ENCODE measurements at regions not wholly inside any gene's neighbourhood (a gene's known extent, or its start where the extent isn't known, plus 50 kb on each side); places are given as distances from the start of the nearest gene placed in this dataset.
A peak's percentile ranks its signal among the peaks of the same experiment; 100 is the strongest.

DNA sequence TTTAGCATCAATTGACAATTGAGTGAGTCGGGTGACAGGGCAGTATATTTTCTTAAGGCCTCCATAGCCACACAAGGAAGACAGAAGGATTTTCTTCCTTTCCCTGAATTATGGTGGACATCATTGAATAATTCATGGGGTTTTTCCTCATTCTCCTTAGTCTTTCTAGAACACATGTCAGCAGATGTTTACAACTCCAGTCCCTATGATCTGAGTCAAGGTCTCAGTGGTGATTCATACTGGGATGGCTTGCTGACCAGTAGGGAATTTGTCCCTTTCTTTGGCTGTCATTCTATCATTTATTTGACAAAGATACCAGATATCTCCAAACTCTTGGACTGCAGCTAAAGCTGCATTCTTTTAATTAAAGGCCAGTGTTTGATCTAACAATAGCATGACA lies 332.9 kb upstream of the RBMY1B start:
- Histone ChIP-seq H3K27ac (no peak overlapping the region), H3K36me3 (no peaks in the 10 kb centered on the region), H3K27me3 (no peaks in the 10 kb centered on the region), H3K4me3 (replicated peaks in 1 of 3) (no peak overlapping the region), H3K9me3 (no peaks in the 10 kb centered on the region), H3K4me1 (no peaks in the 10 kb centered on the region)
- intact Hi-C loops (cut with DNase I) = no loop called here
- 70 to 89% methylated on average over 1 of the region's 1 CpG for WGBS, 2 donors
- TF ChIP-seq CTCF (IDR thresholded peaks at IDR 0.05) (no peak), POLR2A (IDR thresholded peaks at IDR 0.05) (no peak)
- DNase-seq = no peak

DNA sequence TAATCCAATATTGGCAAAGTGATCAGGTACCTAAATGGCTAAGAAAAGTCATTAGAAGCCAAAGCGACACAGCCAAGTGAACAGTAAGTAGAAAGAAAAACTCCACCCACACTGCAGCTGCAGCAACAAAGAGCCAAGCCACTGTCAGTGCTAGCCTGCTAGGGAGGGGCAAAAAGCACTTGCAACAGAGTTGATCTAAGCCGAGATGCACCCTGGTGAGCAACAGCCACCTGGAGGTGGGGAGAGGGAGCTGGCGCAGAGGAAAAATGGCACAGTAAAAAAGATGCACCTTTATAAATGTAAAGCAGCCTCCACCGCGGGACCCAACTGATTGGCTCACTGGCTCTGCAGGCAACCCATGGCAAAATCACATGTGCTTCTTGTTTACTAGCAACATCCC lies 330.2 kb upstream of the RBMY1B start:
- H3K9me3 ChIP-seq = no peaks in the 10 kb centered on the region
- no peaks in the 10 kb centered on the region for H3K36me3 ChIP-seq
- DNase-seq = peak in 1 of 2 donors; percentile 0
- no peak overlapping the region for H3K27ac ChIP-seq
- no peaks in the 10 kb centered on the region for H3K4me1 ChIP-seq
- TF ChIP-seq POLR2A (IDR thresholded peaks at IDR 0.05) = no peak
- TF ChIP-seq CTCF (IDR thresholded peaks at IDR 0.05) = no peak
- H3K27me3 ChIP-seq = no peaks in the 10 kb centered on the region
- no peak overlapping the region for H3K4me3 ChIP-seq (replicated peaks in 1 of 3)
- WGBS, 2 donors = 68 to 71% methylated on average over 5 of the region's 5 CpGs
- intact Hi-C loops (cut with DNase I) = no loop called here

DNA sequence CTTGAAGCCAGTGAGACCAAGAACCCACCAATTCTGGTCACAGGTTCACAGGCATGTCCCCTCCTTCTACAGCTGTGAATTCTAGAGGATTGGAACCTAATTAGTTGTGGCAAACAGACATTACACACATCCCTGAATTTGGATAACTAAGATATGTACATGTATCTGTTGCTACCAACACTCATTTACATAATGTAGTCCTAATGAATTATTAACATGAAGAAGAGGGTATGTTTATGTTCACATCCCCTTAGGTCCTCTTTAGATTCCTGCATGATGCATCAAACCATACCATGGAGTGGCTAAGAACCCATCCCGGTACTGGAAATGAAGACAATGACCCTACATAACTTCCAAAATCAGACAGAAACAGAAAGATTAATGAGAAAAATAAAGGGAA lies 326.9 kb upstream of the RBMY1B start:
- intact Hi-C loops (cut with DNase I) = no loop called here
- H3K27ac ChIP-seq = no peak overlapping the region
- H3K9me3 ChIP-seq = no peaks in the 10 kb centered on the region
- WGBS, 2 donors = 92 to 100% methylated on average over 1 of the region's 1 CpG
- TF ChIP-seq CTCF (IDR thresholded peaks at IDR 0.05) = no peak
- no peak for TF ChIP-seq POLR2A (IDR thresholded peaks at IDR 0.05)
- H3K27me3 ChIP-seq = no peaks in the 10 kb centered on the region
- H3K4me3 ChIP-seq (replicated peaks in 1 of 3) = no peak overlapping the region
- H3K36me3 ChIP-seq = no peaks in the 10 kb centered on the region
- H3K4me1 ChIP-seq = no peaks in the 10 kb centered on the region
- DNase-seq = no peak

- no peaks in the 10 kb centered on the region for H3K36me3 ChIP-seq
- no peaks in the 10 kb centered on the region for H3K4me1 ChIP-seq
- 66 to 71% methylated on average over 6 of the region's 6 CpGs for WGBS, 2 donors
- TF ChIP-seq POLR2A (IDR thresholded peaks at IDR 0.05) (no peak), CTCF (IDR thresholded peaks at IDR 0.05) (no peak)
- H3K27ac ChIP-seq = no peak overlapping the region
- no peak overlapping the region for H3K4me3 ChIP-seq (replicated peaks in 1 of 3)
- DNase-seq = no peak
- intact Hi-C loops (cut with DNase I) = no loop called here
- no peaks in the 10 kb centered on the region for H3K9me3 ChIP-seq
- no peaks in the 10 kb centered on the region for H3K27me3 ChIP-seq
Observed at GRCh38 chrY:21185419-21186105, 325.6 kb upstream of the RBMY1B start.

DNA sequence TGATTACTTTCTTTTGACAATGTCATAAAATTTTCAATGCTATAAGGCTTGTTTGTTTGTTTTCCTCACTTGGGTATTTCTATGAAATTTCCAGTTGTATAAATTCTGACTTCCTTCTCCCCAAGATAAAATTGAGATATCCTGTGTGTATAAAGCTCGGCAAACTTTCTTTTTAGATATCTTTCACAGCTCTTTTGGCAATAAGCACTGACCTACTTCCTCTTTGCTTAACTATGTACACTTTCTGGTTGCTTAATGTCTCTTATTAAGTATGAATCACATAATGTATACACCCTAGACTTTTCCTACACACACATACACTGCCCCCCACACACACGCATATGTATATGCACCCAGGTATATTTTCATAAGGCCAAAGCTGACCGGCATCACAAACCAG lies 318.4 kb upstream of the RBMY1B start:
- H3K27me3 ChIP-seq = no peaks in the 10 kb centered on the region
- TF ChIP-seq CTCF (IDR thresholded peaks at IDR 0.05) (no peak), POLR2A (IDR thresholded peaks at IDR 0.05) (no peak)
- H3K27ac ChIP-seq = no peak overlapping the region
- H3K4me1 ChIP-seq = no peaks in the 10 kb centered on the region
- WGBS, 2 donors = 78 to 80% methylated on average over 3 of the region's 3 CpGs
- no peak overlapping the region for H3K4me3 ChIP-seq (replicated peaks in 1 of 3)
- H3K36me3 ChIP-seq = no peaks in the 10 kb centered on the region
- no peaks in the 10 kb centered on the region for H3K9me3 ChIP-seq
- DNase-seq = no peak
- intact Hi-C loops (cut with DNase I) = no loop called here
